ENCODE measurements at regions not wholly inside any gene's neighbourhood (a gene's known extent, or its start where the extent isn't known, plus 50 kb on each side); places are given as distances from the start of the nearest gene placed in this dataset.

- H3K4me3 ChIP-seq: no peak overlapping the region
- no peak for DNase-seq
- H3K4me1 ChIP-seq: no peaks in the 10 kb centered on the region
- H3K36me3 ChIP-seq: no peaks in the 10 kb centered on the region
- H3K9me3 ChIP-seq (replicated peaks): no peaks in the 10 kb centered on the region; the same call in 1 of the 2 replicates
- no peak overlapping the region for H3K27ac ChIP-seq
- H3K27me3 ChIP-seq: no peaks in the 10 kb centered on the region
Measured at GRCh38 chr3:176766862-176767261, 430.4 kb downstream of the TBL1XR1 start.

- H3K4me3 ChIP-seq: no peak overlapping the region
- no peak for DNase-seq
- no peaks in the 10 kb centered on the region for H3K27me3 ChIP-seq
- H3K9me3 ChIP-seq (replicated peaks): no peaks in the 10 kb centered on the region; the same call in 1 of the 2 replicates
- no peaks in the 10 kb centered on the region for H3K4me1 ChIP-seq
- no peaks in the 10 kb centered on the region for H3K36me3 ChIP-seq
- no peak overlapping the region for H3K27ac ChIP-seq
Measured at GRCh38 chr3:176765382-176765900, 431.8 kb downstream of the TBL1XR1 start.

- Histone ChIP-seq H3K27ac (no peak overlapping the region), H3K4me1 (peaks cover 3% of the 10 kb centered on the region; the same call in 1 of the 2 replicates), H3K4me3 (no peak overlapping the region), H3K36me3 (no peaks in the 10 kb centered on the region), H3K9me3 (replicated peaks) (no peaks in the 10 kb centered on the region), H3K27me3 (no peaks in the 10 kb centered on the region)
- no peak for DNase-seq
Measured at GRCh38 chr3:176759815-176760506, 437.3 kb downstream of the TBL1XR1 start.

- Histone ChIP-seq H3K4me3 (no peak overlapping the region), H3K36me3 (no peaks in the 10 kb centered on the region), H3K27ac (no peak overlapping the region), H3K9me3 (replicated peaks) (no peaks in the 10 kb centered on the region), H3K4me1 (peaks cover 3% of the 10 kb centered on the region; the same call in 1 of the 2 replicates), H3K27me3 (no peaks in the 10 kb centered on the region)
- DNase-seq: no peak
Measured at GRCh38 chr3:176757429-176757828, 439.9 kb downstream of the TBL1XR1 start.

- H3K9me3 ChIP-seq (replicated peaks): no peaks in the 10 kb centered on the region
- H3K4me1 ChIP-seq: peaks cover 3% of the 10 kb centered on the region; the same call in 1 of the 2 replicates
- H3K4me3 ChIP-seq: no peak overlapping the region
- H3K27me3 ChIP-seq: no peaks in the 10 kb centered on the region
- DNase-seq: no peak
- H3K36me3 ChIP-seq: no peaks in the 10 kb centered on the region
- no peak overlapping the region for H3K27ac ChIP-seq
Measured at GRCh38 chr3:176755977-176756376, 441.3 kb downstream of the TBL1XR1 start.

GRCh38 chr3:176755552-176755951, 441.7 kb downstream of the TBL1XR1 start:
- Histone ChIP-seq H3K4me3 (no peak overlapping the region), H3K27ac (no peak overlapping the region), H3K9me3 (replicated peaks) (no peaks in the 10 kb centered on the region), H3K27me3 (no peaks in the 10 kb centered on the region), H3K4me1 (peaks cover 3% of the 10 kb centered on the region; the same call in 1 of the 2 replicates), H3K36me3 (no peaks in the 10 kb centered on the region)
- no peak for DNase-seq

GRCh38 chr3:176741664-176742047, 455.6 kb downstream of the TBL1XR1 start:
- H3K9me3 ChIP-seq (replicated peaks): no peaks in the 10 kb centered on the region
- H3K36me3 ChIP-seq: no peaks in the 10 kb centered on the region
- H3K4me3 ChIP-seq: no peak overlapping the region
- no peaks in the 10 kb centered on the region for H3K4me1 ChIP-seq
- no peaks in the 10 kb centered on the region for H3K27me3 ChIP-seq
- no peak for DNase-seq
- no peak overlapping the region for H3K27ac ChIP-seq

- no peaks in the 10 kb centered on the region for H3K27me3 ChIP-seq
- H3K9me3 ChIP-seq (replicated peaks): no peaks in the 10 kb centered on the region
- H3K4me3 ChIP-seq: no peak overlapping the region
- H3K27ac ChIP-seq: no peak overlapping the region
- H3K4me1 ChIP-seq: no peaks in the 10 kb centered on the region
- H3K36me3 ChIP-seq: no peaks in the 10 kb centered on the region
- DNase-seq: no peak
Measured at GRCh38 chr3:176740906-176741663, 456.2 kb downstream of the TBL1XR1 start.

- DNase-seq: no peak
- Histone ChIP-seq H3K27me3 (no peaks in the 10 kb centered on the region), H3K4me1 (no peaks in the 10 kb centered on the region), H3K36me3 (no peaks in the 10 kb centered on the region), H3K4me3 (no peak overlapping the region), H3K9me3 (replicated peaks) (no peaks in the 10 kb centered on the region), H3K27ac (no peak overlapping the region)
Measured at GRCh38 chr3:176739159-176739558, 458.1 kb downstream of the TBL1XR1 start.

- DNase-seq: no peak
- Histone ChIP-seq H3K4me1 (no peaks in the 10 kb centered on the region), H3K27ac (no peak overlapping the region), H3K9me3 (replicated peaks) (no peaks in the 10 kb centered on the region), H3K4me3 (no peak overlapping the region), H3K27me3 (no peaks in the 10 kb centered on the region), H3K36me3 (no peaks in the 10 kb centered on the region)
Measured at GRCh38 chr3:176737480-176738110, 459.7 kb downstream of the TBL1XR1 start.

- Histone ChIP-seq H3K27me3 (no peaks in the 10 kb centered on the region), H3K4me3 (no peak overlapping the region), H3K36me3 (no peaks in the 10 kb centered on the region), H3K27ac (no peak overlapping the region), H3K9me3 (replicated peaks) (no peaks in the 10 kb centered on the region), H3K4me1 (no peaks in the 10 kb centered on the region)
- DNase-seq: peak in 1 of 2 experiments; percentile 6
Measured at GRCh38 chr3:176734146-176734545, 463.1 kb downstream of the TBL1XR1 start.

GRCh38 chr3:176724394-176724759, 472.9 kb downstream of the TBL1XR1 start:
- no peaks in the 10 kb centered on the region for H3K4me1 ChIP-seq

GRCh38 chr3:176723758-176724393, 473.4 kb downstream of the TBL1XR1 start:
- Histone ChIP-seq H3K4me3 (no peak overlapping the region), H3K36me3 (no peaks in the 10 kb centered on the region), H3K4me1 (no peaks in the 10 kb centered on the region), H3K27ac (no peak overlapping the region), H3K9me3 (replicated peaks) (no peaks in the 10 kb centered on the region), H3K27me3 (no peaks in the 10 kb centered on the region)
- DNase-seq: no peak

More at GRCh38 chr3:176724394-176724759, 472.9 kb downstream of the TBL1XR1 start:
- no peak for DNase-seq
- H3K27me3 ChIP-seq: no peaks in the 10 kb centered on the region
- no peaks in the 10 kb centered on the region for H3K9me3 ChIP-seq (replicated peaks)
- no peak overlapping the region for H3K27ac ChIP-seq
- no peaks in the 10 kb centered on the region for H3K36me3 ChIP-seq
- no peak overlapping the region for H3K4me3 ChIP-seq

GRCh38 chr3:176714034-176714433, 483.2 kb downstream of the TBL1XR1 start:
- no peaks in the 10 kb centered on the region for H3K27me3 ChIP-seq
- DNase-seq: no peak
- H3K9me3 ChIP-seq (replicated peaks): no peaks in the 10 kb centered on the region
- H3K36me3 ChIP-seq: no peaks in the 10 kb centered on the region
- H3K4me3 ChIP-seq: no peak overlapping the region
- no peak overlapping the region for H3K27ac ChIP-seq
- H3K4me1 ChIP-seq: no peaks in the 10 kb centered on the region

- Histone ChIP-seq H3K27ac (no peak overlapping the region), H3K9me3 (replicated peaks) (no peaks in the 10 kb centered on the region), H3K4me3 (no peak overlapping the region), H3K4me1 (no peaks in the 10 kb centered on the region), H3K36me3 (no peaks in the 10 kb centered on the region), H3K27me3 (no peaks in the 10 kb centered on the region)
- DNase-seq: no peak
Measured at GRCh38 chr3:176712191-176712590, 485.1 kb downstream of the TBL1XR1 start.

Data from SJCRH30 (cell line).